ENCODE measurements at regions not wholly inside any gene's neighbourhood (a gene's known extent, or its start where the extent isn't known, plus 50 kb on each side); places are given as distances from the start of the nearest gene placed in this dataset.

- no peaks in the 10 kb centered on the region for H3K36me3 ChIP-seq (ENCODE audit: control insufficient read depth, insufficient read depth, low read length)
- no peaks in the 10 kb centered on the region for H3K4me1 ChIP-seq
- no peak overlapping the region for H3K9ac ChIP-seq
- no peaks in the 10 kb centered on the region for H3K79me2 ChIP-seq
- H3K27ac ChIP-seq, result no peak overlapping the region
- TF ChIP-seq, protein P1, sequence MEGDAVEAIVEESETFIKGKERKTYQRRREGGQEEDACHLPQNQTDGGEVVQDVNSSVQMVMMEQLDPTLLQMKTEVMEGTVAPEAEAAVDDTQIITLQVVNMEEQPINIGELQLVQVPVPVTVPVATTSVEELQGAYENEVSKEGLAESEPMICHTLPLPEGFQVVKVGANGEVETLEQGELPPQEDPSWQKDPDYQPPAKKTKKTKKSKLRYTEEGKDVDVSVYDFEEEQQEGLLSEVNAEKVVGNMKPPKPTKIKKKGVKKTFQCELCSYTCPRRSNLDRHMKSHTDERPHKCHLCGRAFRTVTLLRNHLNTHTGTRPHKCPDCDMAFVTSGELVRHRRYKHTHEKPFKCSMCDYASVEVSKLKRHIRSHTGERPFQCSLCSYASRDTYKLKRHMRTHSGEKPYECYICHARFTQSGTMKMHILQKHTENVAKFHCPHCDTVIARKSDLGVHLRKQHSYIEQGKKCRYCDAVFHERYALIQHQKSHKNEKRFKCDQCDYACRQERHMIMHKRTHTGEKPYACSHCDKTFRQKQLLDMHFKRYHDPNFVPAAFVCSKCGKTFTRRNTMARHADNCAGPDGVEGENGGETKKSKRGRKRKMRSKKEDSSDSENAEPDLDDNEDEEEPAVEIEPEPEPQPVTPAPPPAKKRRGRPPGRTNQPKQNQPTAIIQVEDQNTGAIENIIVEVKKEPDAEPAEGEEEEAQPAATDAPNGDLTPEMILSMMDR (IDR thresholded peaks at IDR 0.05), result no peak
- no peak overlapping the region for H3K4me2 ChIP-seq (ENCODE audit: low read length)
- no peaks in the 10 kb centered on the region for H3K9me3 ChIP-seq (ENCODE audit: control insufficient read depth, low read length)
- H3K4me3 ChIP-seq (ENCODE audit: low read depth, low read length), result no peak overlapping the region
- no peaks in the 10 kb centered on the region for H3K27me3 ChIP-seq (ENCODE audit: control insufficient read depth, insufficient read depth, low read length)
- H2AFZ ChIP-seq, result no peak overlapping the region
Measured at GRCh38 chr5:4395752-4396151, 744.4 kb upstream of the ADAMTS16 start.

- TF ChIP-seq, protein P1 (IDR thresholded peaks at IDR 0.05), result no peak
- Histone ChIP-seq H3K27me3 (ENCODE audit: control insufficient read depth, insufficient read depth, low read length) (no peaks in the 10 kb centered on the region), H3K9ac (no peak overlapping the region), H3K27ac (no peak overlapping the region), H3K4me3 (ENCODE audit: low read depth, low read length) (no peak overlapping the region), H3K36me3 (ENCODE audit: control insufficient read depth, insufficient read depth, low read length) (no peaks in the 10 kb centered on the region), H3K79me2 (no peaks in the 10 kb centered on the region), H3K4me2 (ENCODE audit: low read length) (no peak overlapping the region), H3K4me1 (no peaks in the 10 kb centered on the region), H3K9me3 (ENCODE audit: control insufficient read depth, low read length) (no peaks in the 10 kb centered on the region), H2AFZ (no peak overlapping the region)
Measured at GRCh38 chr5:4405614-4406219, 734.4 kb upstream of the ADAMTS16 start.

GRCh38 chr5:4410151-4410550, 730.0 kb upstream of the ADAMTS16 start:
- TF ChIP-seq, protein P1 (IDR thresholded peaks at IDR 0.05), result no peak
- Histone ChIP-seq H3K27ac (no peak overlapping the region), H3K79me2 (no peaks in the 10 kb centered on the region), H3K4me1 (no peaks in the 10 kb centered on the region), H3K36me3 (ENCODE audit: control insufficient read depth, insufficient read depth, low read length) (no peaks in the 10 kb centered on the region), H3K4me3 (ENCODE audit: low read depth, low read length) (no peak overlapping the region), H3K9ac (no peak overlapping the region), H2AFZ (no peak overlapping the region), H3K4me2 (ENCODE audit: low read length) (no peak overlapping the region), H3K9me3 (ENCODE audit: control insufficient read depth, low read length) (no peaks in the 10 kb centered on the region), H3K27me3 (ENCODE audit: control insufficient read depth, insufficient read depth, low read length) (no peaks in the 10 kb centered on the region)

DNA sequence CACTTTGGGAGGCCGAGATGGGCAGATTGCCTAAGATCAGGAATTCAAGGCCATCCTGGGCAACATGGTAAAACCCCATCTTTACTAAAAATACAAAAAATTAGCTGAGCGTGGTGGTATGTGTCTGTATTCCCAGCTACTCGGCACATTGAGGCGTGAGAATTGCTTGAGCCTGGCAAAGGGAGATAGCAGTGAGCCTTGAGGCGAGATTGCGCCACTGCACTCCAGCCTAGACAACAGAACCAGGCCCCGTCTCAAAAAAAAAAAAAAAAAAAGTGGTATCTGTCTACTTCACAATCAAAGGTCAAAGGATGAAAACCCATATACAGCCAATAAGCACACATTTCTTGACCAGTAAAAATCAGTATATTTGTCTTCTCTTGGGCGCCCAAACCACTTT, 728.5 kb upstream of the ADAMTS16 start:
- Histone ChIP-seq H3K4me1 (no peaks in the 10 kb centered on the region), H3K9me3 (ENCODE audit: control insufficient read depth, low read length) (no peaks in the 10 kb centered on the region), H2AFZ (no peak overlapping the region), H3K4me2 (ENCODE audit: low read length) (no peak overlapping the region), H3K27me3 (ENCODE audit: control insufficient read depth, insufficient read depth, low read length) (no peaks in the 10 kb centered on the region), H3K27ac (no peak overlapping the region), H3K79me2 (no peaks in the 10 kb centered on the region), H3K36me3 (ENCODE audit: control insufficient read depth, insufficient read depth, low read length) (no peaks in the 10 kb centered on the region), H3K4me3 (ENCODE audit: low read depth, low read length) (no peak overlapping the region), H3K9ac (no peak overlapping the region)
- TF ChIP-seq, protein P1 (IDR thresholded peaks at IDR 0.05), result no peak

- Histone ChIP-seq H3K79me2 (no peaks in the 10 kb centered on the region), H3K36me3 (ENCODE audit: control insufficient read depth, insufficient read depth, low read length) (no peaks in the 10 kb centered on the region), H3K27ac (no peak overlapping the region), H3K9me3 (ENCODE audit: control insufficient read depth, low read length) (no peaks in the 10 kb centered on the region), H3K4me2 (ENCODE audit: low read length) (no peak overlapping the region), H3K4me1 (no peaks in the 10 kb centered on the region), H3K4me3 (ENCODE audit: low read depth, low read length) (no peak overlapping the region), H3K9ac (no peak overlapping the region), H3K27me3 (ENCODE audit: control insufficient read depth, insufficient read depth, low read length) (no peaks in the 10 kb centered on the region), H2AFZ (no peak overlapping the region)
- TF ChIP-seq, protein P1 (IDR thresholded peaks at IDR 0.05), result no peak
Measured at GRCh38 chr5:4413996-4414395, 726.1 kb upstream of the ADAMTS16 start.
